Sigmoid colon (tissue), 6 donors: ENCODE measurements at regions not wholly inside any gene's neighbourhood (a gene's known extent, or its start where the extent isn't known, plus 50 kb on each side); places are given as distances from the start of the nearest gene placed in this dataset.
"Not testable (repeated sequence)": the region's sequence is repeated elsewhere in the genome, so short reads cannot be mapped to it uniquely, and the experiment has no call there.

Experiments used
- DNase-seq: peaks from one replicate; pipeline ENCODE4 v3.0.0-alpha.2; 2019
- H3K27ac ChIP-seq, 4 donors: fragments of 200-600 bp; sonication (generic); one replicate each; pipeline ENCODE4 v1.5.1; 2016 to 2019; ENCODE audit warnings: mild to moderate bottlenecking in 1 of 4
- H3K27me3 ChIP-seq, 3 donors: fragments of 200-600 bp; sonication (generic); one replicate each; pipeline ENCODE4 v1.5.1; 2019; ENCODE audit warnings: mild to moderate bottlenecking in 1 of 3
- H3K36me3 ChIP-seq, 4 donors: fragments of 200-600 bp; sonication (generic); one replicate each; pipeline ENCODE4 v1.5.1; 2016 to 2019
- H3K4me1 ChIP-seq, 4 donors: fragments of 200-600 bp; sonication (generic); one replicate each; pipeline ENCODE4 v1.5.1; 2017 to 2019
- H3K4me3 ChIP-seq, 4 donors: fragments of 200-600 bp; sonication (generic); one replicate each; pipeline ENCODE4 v1.5.1; 2017 to 2019; ENCODE audit warnings: mild to moderate bottlenecking in 2 of 4, moderate library complexity in 1 of 4
- H3K9me3 ChIP-seq, 4 donors: fragments of 200-600 bp in 3 of 4; sonication (generic) in 3 of 4; one replicate each; pipeline versions ENCODE4 v1.5.1 to v1.6.1; 2013 to 2019
- CTCF ChIP-seq, 4 experiments: fragments of 450-650 bp in 3 of 4; fragments of 200-600 bp in 1 of 4; IDR thresholded peaks; one replicate each; pipeline ENCODE4 v1.5.1; 2016 to 2019; ENCODE audit warnings: antibody characterized with exemption in 4 of 4, mild to moderate bottlenecking in 3 of 4, moderate library complexity in 2 of 4
- EP300 ChIP-seq, 4 donors: sonication (generic); formaldehyde crosslinking; IDR thresholded peaks; one replicate each; pipeline ENCODE4 v1.6.1; 2017; ENCODE audit warnings: antibody characterized with exemption in 4 of 4
- POLR2A ChIP-seq, 2 donors: fragments of 450-650 bp; IDR thresholded peaks; one replicate each; pipeline ENCODE4 v1.6.1; 2016; ENCODE audit warnings: antibody characterized with exemption in 2 of 2, mild to moderate bottlenecking in 2 of 2, moderate library complexity in 2 of 2
- POLR2AphosphoS5 ChIP-seq, 4 donors: sonication (generic); formaldehyde crosslinking; IDR thresholded peaks; one replicate each; pipeline ENCODE4 v1.6.1; 2017; ENCODE audit warnings: antibody characterized with exemption in 4 of 4
- WGBS, 2 donors: extraction: QIAGEN DNeasy Blood & Tissue Kit; methylation state at CpG; one replicate each; pipeline ENCODE4 v1.1.7; 2013; 5-methylcytosine and 5-hydroxymethylcytosine counted together
- intact Hi-C: fragments of 100-400 bp; cut with DNase I; formaldehyde crosslinking; loops from one replicate; pipeline ENCODE4 v1.15.1; 2023
- donor health status: healthy with polysubstance abuse.
- donor health status: healthy.

- no peak for DNase-seq
- TF ChIP-seq POLR2AphosphoS5 (IDR thresholded peaks at IDR 0.05) (no peak), CTCF (IDR thresholded peaks at IDR 0.05) (no peak), POLR2A (IDR thresholded peaks at IDR 0.05) (no peak), EP300 (IDR thresholded peaks at IDR 0.05) (no peak)
Measured at GRCh38 chr3:11915621-11916424, 69.1 kb upstream of the TAMM41 start.

GRCh38 chr3:11916425-11916762 lies 69.7 kb upstream of the TAMM41 start:
- H3K27ac ChIP-seq, H3K4me3 ChIP-seq, H3K4me1 ChIP-seq, H3K36me3 ChIP-seq, intact Hi-C loops, H3K27me3 ChIP-seq, DNase-seq, H3K9me3 ChIP-seq: not testable (repeated sequence)
- WGBS, 2 donors: 54 to 77% methylated on average over 2 of the region's 2 CpGs

More at GRCh38 chr3:11915621-11916424, 69.1 kb upstream of the TAMM41 start:
- Histone ChIP-seq H3K27me3 (peaks cover 0 to 10% (median 0%) of the 10 kb centered on the region in 3 donors), H3K4me3 (no peak overlapping the region), H3K27ac (no peak overlapping the region), H3K4me1 (no peaks in the 10 kb centered on the region), H3K9me3 (no peaks in the 10 kb centered on the region), H3K36me3 (no peaks in the 10 kb centered on the region)
- 72 to 75% methylated on average over 11 of the region's 11 CpGs for WGBS, 2 donors
- intact Hi-C loops: no loop called here

- Histone ChIP-seq H3K27me3 (peaks cover 0 to 7% (median 0%) of the 10 kb centered on the region in 3 donors), H3K9me3 (no peaks in the 10 kb centered on the region), H3K36me3 (no peaks in the 10 kb centered on the region), H3K4me3 (no peak overlapping the region), H3K27ac (no peak overlapping the region), H3K4me1 (no peaks in the 10 kb centered on the region)
- no peak for TF ChIP-seq POLR2A (IDR thresholded peaks at IDR 0.05)
- TF ChIP-seq EP300 (IDR thresholded peaks at IDR 0.05): no peak
- no peak for TF ChIP-seq CTCF (IDR thresholded peaks at IDR 0.05)
- TF ChIP-seq POLR2AphosphoS5 (IDR thresholded peaks at IDR 0.05): no peak
- DNase-seq: no peak
- intact Hi-C loops: no loop called here
- whole genome bisulfite sequencing, 2 donors: 95 to 96% methylated on average over 11 of the region's 11 CpGs
Measured at GRCh38 chr3:11917051-11917450, 70.4 kb upstream of the TAMM41 start.

GRCh38 chr3:11919390-11919789 lies 72.7 kb upstream of the TAMM41 start:
- WGBS, 2 donors: 63 to 69% methylated on average over 7 of the region's 7 CpGs
- Histone ChIP-seq H3K4me1 (no peaks in the 10 kb centered on the region), H3K27ac (no peak overlapping the region), H3K27me3 (peaks cover 0 to 7% (median 0%) of the 10 kb centered on the region in 3 donors), H3K4me3 (no peak overlapping the region), H3K9me3 (no peaks in the 10 kb centered on the region), H3K36me3 (no peaks in the 10 kb centered on the region)
- intact Hi-C loops: no loop called here
- no peak for DNase-seq
- no peak for TF ChIP-seq POLR2AphosphoS5 (IDR thresholded peaks at IDR 0.05)
- no peak for TF ChIP-seq CTCF (IDR thresholded peaks at IDR 0.05)
- TF ChIP-seq POLR2A (IDR thresholded peaks at IDR 0.05): no peak
- TF ChIP-seq EP300 (IDR thresholded peaks at IDR 0.05): no peak

GRCh38 chr3:11924518-11924917 lies 77.8 kb upstream of the TAMM41 start:
- intact Hi-C loops: no loop called here
- TF ChIP-seq POLR2AphosphoS5 (IDR thresholded peaks at IDR 0.05) (no peak), EP300 (IDR thresholded peaks at IDR 0.05) (no peak), CTCF (IDR thresholded peaks at IDR 0.05) (no peak), POLR2A (IDR thresholded peaks at IDR 0.05) (no peak)
- no peaks in the 10 kb centered on the region for H3K4me1 ChIP-seq
- H3K27ac ChIP-seq: no peak overlapping the region
- H3K4me3 ChIP-seq: no peak overlapping the region
- no peak for DNase-seq
- WGBS, 2 donors: 66 to 77% methylated on average over 2 of the region's 2 CpGs
- H3K36me3 ChIP-seq: no peaks in the 10 kb centered on the region
- no peaks in the 10 kb centered on the region for H3K9me3 ChIP-seq
- H3K27me3 ChIP-seq: no peaks in the 10 kb centered on the region
